Astrocyte of the cerebellum (primary cell): ENCODE measurements at regions not wholly inside any gene's neighbourhood (a gene's known extent, or its start where the extent isn't known, plus 50 kb on each side); places are given as distances from the start of the nearest gene placed in this dataset.
"Not testable (repeated sequence)": the region's sequence is repeated elsewhere in the genome, so short reads cannot be mapped to it uniquely, and the experiment has no call there.

Experiments
- DNase-seq: peaks from one replicate; pipeline ENCODE4 v3.0.0-alpha.2; 2011; ENCODE audit warnings: low read depth
- H3K4me3 ChIP-seq: 2 replicates; pipeline ENCODE4 v1.5.1; 2011; ENCODE audit warnings: mild to moderate bottlenecking, low read depth, low read length, moderate library complexity
- CTCF ChIP-seq: IDR thresholded peaks from 2 replicates; pipeline ENCODE4 v1.5.1; 2012; ENCODE audit warnings: low read length, low read depth, moderate library complexity, mild to moderate bottlenecking; ENCODE audit errors: missing control alignments
- in situ Hi-C: cut with HindIII; loops from 2 replicates; pipeline ENCODE4 v1.10.0; 2017; ENCODE audit warnings: low sequenced_read_pairs

GRCh38 chrX:35351795-35352483 is 409.3 kb downstream of the FAM47B start:
- no peak for TF ChIP-seq CTCF
- in situ Hi-C loops = no loop called here
- no peak for DNase-seq
- no peak overlapping the region for H3K4me3 ChIP-seq

DNA sequence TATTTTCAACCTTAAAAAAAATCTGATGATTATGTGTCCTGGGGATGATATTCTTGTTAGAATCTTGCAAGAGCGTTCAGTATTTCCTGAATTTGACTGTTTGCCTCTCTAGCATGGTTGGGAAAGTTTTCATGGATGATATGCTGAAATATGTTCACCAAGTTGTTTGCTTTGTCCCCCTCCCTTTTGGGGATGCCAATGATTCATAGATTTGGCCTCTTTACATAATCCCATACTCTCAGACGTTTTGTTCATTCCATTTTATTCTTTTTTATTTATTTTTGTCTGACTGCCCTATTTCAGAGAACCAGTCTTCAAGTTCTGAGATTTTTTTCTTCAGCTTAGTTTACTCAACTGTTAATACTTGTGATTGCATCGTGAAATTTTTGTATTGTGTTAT is 415.1 kb downstream of the FAM47B start:
- in situ Hi-C loops = no loop called here
- TF ChIP-seq CTCF = no peak
- DNase-seq = no peak
- H3K4me3 ChIP-seq = no peak overlapping the region

- H3K4me3 ChIP-seq = no peak overlapping the region
- in situ Hi-C loops = no loop called here
- no peak for TF ChIP-seq CTCF
- no peak for DNase-seq
Measured at GRCh38 chrX:35362866-35363265, 420.3 kb downstream of the FAM47B start.

GRCh38 chrX:35374116-35374515 is 424.0 kb upstream of the MAGEB16 start:
- no peak for DNase-seq
- TF ChIP-seq CTCF = no peak
- in situ Hi-C loops = no loop called here
- no peak overlapping the region for H3K4me3 ChIP-seq

DNA sequence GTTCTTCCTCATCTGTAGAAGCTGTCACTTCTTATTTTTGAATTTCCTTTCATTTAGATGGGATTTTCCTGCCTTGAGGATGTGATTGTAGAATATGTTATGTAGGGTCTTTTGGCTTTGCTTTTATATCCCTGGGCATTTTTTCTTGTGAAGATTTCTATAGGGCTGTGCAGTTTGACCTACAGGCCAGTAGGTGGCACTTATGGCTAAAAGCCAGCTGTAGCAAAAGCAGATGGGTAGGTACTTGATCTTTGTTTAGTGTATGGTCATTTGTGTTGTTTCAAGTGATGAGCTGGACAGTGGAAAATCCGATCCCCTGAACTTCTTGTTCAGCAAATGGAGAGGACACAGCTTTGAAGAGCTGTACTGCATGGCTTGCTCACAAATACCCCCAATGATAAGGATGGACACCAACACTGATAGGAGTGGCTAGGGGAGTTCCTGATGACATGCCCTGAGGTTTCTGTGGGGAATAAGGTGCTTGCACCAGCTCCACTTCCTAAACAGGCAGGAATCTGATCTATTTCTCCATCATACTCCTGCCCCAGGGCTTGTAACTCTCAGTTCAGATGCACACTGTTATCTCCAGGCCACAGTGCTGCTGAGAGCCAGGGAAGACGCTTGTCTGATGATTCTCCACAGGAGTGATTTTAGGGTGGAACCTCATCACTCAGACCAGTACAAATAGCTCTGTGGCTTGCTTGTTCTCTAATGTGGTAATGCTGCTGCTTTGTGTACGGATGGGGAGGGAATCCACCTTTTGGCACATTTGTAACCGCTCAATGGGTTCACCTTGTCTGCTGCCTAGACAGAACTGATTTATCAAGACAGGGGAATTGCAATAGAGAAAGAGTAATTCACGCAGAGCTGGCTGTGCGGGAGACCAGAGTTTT is 417.1 kb upstream of the MAGEB16 start:
- no peak overlapping the region for H3K4me3 ChIP-seq
- no peak for DNase-seq
- in situ Hi-C loops = no loop called here
- TF ChIP-seq CTCF = peak; percentile 61

- H3K4me3 ChIP-seq, DNase-seq, in situ Hi-C loops: not testable (repeated sequence)
Measured at GRCh38 chrX:35381709-35382108, 416.4 kb upstream of the MAGEB16 start.

DNA sequence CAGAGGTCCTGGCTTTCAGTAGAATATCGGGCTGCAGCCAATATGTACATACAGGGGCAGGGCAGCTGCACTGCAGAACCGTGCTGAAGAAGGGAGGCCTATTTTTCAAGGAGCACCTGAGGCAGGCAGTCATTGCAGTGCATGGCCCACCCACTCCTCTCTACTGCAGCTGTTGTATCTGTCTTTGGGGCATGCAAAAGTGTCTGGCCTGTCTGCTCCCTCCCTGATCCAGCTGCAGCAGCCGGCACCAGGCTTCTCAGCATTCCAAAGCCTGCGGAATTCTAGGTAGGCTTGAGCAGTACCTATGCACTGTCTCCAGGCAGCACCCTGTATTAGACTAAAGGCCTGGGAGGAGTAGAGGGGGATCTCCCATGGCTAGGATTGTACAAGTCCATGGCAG is 415.2 kb upstream of the MAGEB16 start:
- TF ChIP-seq CTCF = no peak
- in situ Hi-C loops = no loop called here

More for the DNA sequence above, 415.2 kb upstream of the MAGEB16 start:
- DNase-seq = no peak
- no peak overlapping the region for H3K4me3 ChIP-seq
